HG03097 (cell line): ENCODE measurements at regions not wholly inside any gene's neighbourhood (a gene's known extent, or its start where the extent isn't known, plus 50 kb on each side); places are given as distances from the start of the nearest gene placed in this dataset.
"Not testable (repeated sequence)": the region's sequence is repeated elsewhere in the genome, so short reads cannot be mapped to it uniquely, and the experiment has no call there.

Source experiments
- ATAC-seq: cut with Tn5 transposase; IDR thresholded peaks from one replicate; pipeline ENCODE4 v1.9.1; 2021; ENCODE audit not compliant: unreplicated experiment, low FRiP score

GRCh38 chr3:182124187-182124586 lies 412.5 kb downstream of the SOX2 start:
- no peak for ATAC-seq

- no peak for ATAC-seq
Observed at GRCh38 chr3:182124716-182125115, 413.0 kb downstream of the SOX2 start.

- ATAC-seq: no peak
Observed at GRCh38 chr3:182129740-182130139, 418.0 kb downstream of the SOX2 start.

GRCh38 chr3:182133752-182134151 lies 422.0 kb downstream of the SOX2 start:
- ATAC-seq: no peak

GRCh38 chr3:182135056-182135455 lies 423.3 kb downstream of the SOX2 start:
- no peak for ATAC-seq

- no peak for ATAC-seq
Observed at GRCh38 chr3:182136008-182136910, 424.5 kb downstream of the SOX2 start.

GRCh38 chr3:182138393-182138792 lies 426.7 kb downstream of the SOX2 start:
- ATAC-seq: no peak

- ATAC-seq: no peak
Observed at GRCh38 chr3:182139627-182140357, 428.1 kb downstream of the SOX2 start.

GRCh38 chr3:182142928-182143327 lies 431.2 kb downstream of the SOX2 start:
- no peak for ATAC-seq

GRCh38 chr3:182143903-182144302 lies 432.2 kb downstream of the SOX2 start:
- ATAC-seq: no peak

GRCh38 chr3:182148360-182148759 lies 436.6 kb downstream of the SOX2 start:
- ATAC-seq: no peak

- no peak for ATAC-seq
Observed at GRCh38 chr3:182149594-182149993, 437.9 kb downstream of the SOX2 start.

GRCh38 chr3:182156326-182156725 lies 444.6 kb downstream of the SOX2 start:
- not testable (repeated sequence) for ATAC-seq

GRCh38 chr3:182165234-182165633 lies 453.5 kb downstream of the SOX2 start:
- no peak for ATAC-seq

GRCh38 chr3:182172534-182172933 lies 460.8 kb downstream of the SOX2 start:
- no peak for ATAC-seq

- ATAC-seq: no peak
Observed at GRCh38 chr3:182178488-182179200, 466.9 kb downstream of the SOX2 start.

GRCh38 chr3:182179631-182180030 lies 467.9 kb downstream of the SOX2 start:
- ATAC-seq: no peak

- no peak for ATAC-seq
Observed at GRCh38 chr3:182180654-182181385, 469.1 kb downstream of the SOX2 start.

- ATAC-seq: no peak
Observed at GRCh38 chr3:182182531-182182968, 470.8 kb downstream of the SOX2 start.

- ATAC-seq: no peak
Observed at GRCh38 chr3:182183716-182184430, 472.1 kb downstream of the SOX2 start.
